Left cardiac atrium (tissue), 4 donors: ENCODE measurements at regions not wholly inside any gene's neighbourhood (a gene's known extent, or its start where the extent isn't known, plus 50 kb on each side); places are given as distances from the start of the nearest gene placed in this dataset.

Experiments
- ATAC-seq, 2 donors: fragments of 200-7000 bp; cut with Tn5 transposase; one replicate each; pipeline ENCODE4 v1.9.1; 2020; ENCODE audit warnings: mild to moderate bottlenecking in 2 of 2, moderate library complexity in 2 of 2
- DNase-seq: peaks from one replicate; pipeline ENCODE4 v3.0.0-alpha.2; 2020
- intact Hi-C, 2 donors: fragments of 100-400 bp; cut with DNase I; formaldehyde crosslinking; loops; one replicate each; pipeline versions ENCODE4 v1.14.1 to v1.15.1; 2022 to 2023
- donor health status: DM: no; HTN: yes; CAD: no.
- donor health status: DM: no; HTN: yes; CAD: no; lungs with severe emphysema.
- donor health status: DM: yes; HTN: yes; CAD: no.
- donor health status: Dilated cardiomyopathy.

GRCh38 chr2:348361-348916 is 60.5 kb upstream of the ALKAL2 start:
- intact Hi-C loops = no loop called here
- no peak for ATAC-seq
- no peak for DNase-seq

- DNase-seq = no peak
- ATAC-seq = no peak
- intact Hi-C loops = no loop called here
Observed at GRCh38 chr2:344811-345210, 56.9 kb upstream of the ALKAL2 start.

- intact Hi-C loops = no loop called here
- ATAC-seq (no peak), DNase-seq (no peak)
Observed at GRCh38 chr2:343355-343754, 55.5 kb upstream of the ALKAL2 start.

DNA sequence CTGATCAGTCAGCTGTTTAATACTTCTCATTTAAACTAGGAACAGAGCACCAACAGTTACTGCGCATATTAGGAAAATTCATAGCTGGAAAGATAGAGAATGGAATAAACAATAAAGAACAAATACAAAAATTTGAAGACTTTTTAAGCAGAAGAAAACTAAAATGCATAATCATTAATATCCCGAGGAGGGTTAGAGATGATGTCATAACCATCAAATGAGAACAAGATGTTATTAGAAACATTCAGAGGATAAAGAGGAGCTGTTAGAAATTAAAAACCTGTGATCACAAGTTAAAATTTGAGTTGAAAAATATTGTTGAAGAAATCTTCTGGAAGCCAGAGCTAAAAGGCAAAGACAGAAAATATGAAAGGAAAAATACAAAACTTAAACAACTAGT is 54.0 kb upstream of the ALKAL2 start:
- DNase-seq = no peak
- intact Hi-C loops = no loop called here

GRCh38 chr2:341017-341542 is 53.2 kb upstream of the ALKAL2 start:
- DNase-seq = no peak
- intact Hi-C loops = no loop called here
- no peak for ATAC-seq

More for the DNA sequence above, 54.0 kb upstream of the ALKAL2 start:
- ATAC-seq = no peak
